ENCODE measurements at regions not wholly inside any gene's neighbourhood (a gene's known extent, or its start where the extent isn't known, plus 50 kb on each side); places are given as distances from the start of the nearest gene placed in this dataset.

DNA sequence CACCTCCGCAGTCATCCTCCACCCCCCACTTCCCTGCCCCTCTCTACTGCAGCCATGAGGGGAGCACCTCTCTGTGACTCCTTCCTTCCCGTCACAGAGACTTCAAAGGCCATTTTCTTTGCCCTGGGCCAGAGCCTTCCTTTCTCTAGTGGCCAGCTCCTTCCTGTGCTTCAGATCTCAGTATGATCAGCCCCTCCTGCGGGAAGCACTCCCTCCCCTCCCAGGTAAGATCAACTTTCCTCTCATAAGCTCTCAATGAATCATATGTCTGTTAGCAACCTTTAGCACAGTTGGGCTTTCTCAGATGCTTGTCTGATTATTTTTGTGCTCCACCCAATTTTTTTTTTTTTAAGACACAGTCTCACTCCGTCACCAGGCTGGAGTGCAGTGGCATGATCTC lies 241.0 kb upstream of the PRSS1 start:
- TF ChIP-seq, protein P1, sequence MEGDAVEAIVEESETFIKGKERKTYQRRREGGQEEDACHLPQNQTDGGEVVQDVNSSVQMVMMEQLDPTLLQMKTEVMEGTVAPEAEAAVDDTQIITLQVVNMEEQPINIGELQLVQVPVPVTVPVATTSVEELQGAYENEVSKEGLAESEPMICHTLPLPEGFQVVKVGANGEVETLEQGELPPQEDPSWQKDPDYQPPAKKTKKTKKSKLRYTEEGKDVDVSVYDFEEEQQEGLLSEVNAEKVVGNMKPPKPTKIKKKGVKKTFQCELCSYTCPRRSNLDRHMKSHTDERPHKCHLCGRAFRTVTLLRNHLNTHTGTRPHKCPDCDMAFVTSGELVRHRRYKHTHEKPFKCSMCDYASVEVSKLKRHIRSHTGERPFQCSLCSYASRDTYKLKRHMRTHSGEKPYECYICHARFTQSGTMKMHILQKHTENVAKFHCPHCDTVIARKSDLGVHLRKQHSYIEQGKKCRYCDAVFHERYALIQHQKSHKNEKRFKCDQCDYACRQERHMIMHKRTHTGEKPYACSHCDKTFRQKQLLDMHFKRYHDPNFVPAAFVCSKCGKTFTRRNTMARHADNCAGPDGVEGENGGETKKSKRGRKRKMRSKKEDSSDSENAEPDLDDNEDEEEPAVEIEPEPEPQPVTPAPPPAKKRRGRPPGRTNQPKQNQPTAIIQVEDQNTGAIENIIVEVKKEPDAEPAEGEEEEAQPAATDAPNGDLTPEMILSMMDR (IDR thresholded peaks at IDR 0.05) = no peak
- TF ChIP-seq POLR2A (IDR thresholded peaks at IDR 0.05) = no peak

Measured in testis (tissue), 2 donors.